ENCODE measurements at regions not wholly inside any gene's neighbourhood (a gene's known extent, or its start where the extent isn't known, plus 50 kb on each side); places are given as distances from the start of the nearest gene placed in this dataset.

DNA sequence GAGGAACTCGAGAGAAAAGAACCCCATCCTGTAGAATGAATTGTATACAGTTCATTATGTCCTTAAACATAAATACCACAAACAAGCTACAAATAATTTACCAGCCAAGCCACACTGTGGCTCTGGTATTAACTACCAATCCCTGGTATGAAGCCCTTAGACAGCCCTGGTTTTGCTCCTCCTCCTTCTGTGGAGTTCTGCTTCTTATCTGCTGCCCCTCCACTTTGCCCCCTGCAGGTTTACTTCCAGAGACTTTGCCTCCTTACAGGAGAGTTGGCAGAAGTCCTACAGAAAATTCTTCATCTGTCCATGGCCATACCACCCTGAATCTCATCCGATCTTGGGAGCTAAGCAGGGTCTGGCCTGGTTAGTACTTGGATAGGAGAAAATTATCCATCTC, 219.8 kb downstream of the ACTL7B start:
- no peak overlapping the region for H3K27ac ChIP-seq
- 20 to 51% (median 24%) methylated on average over 2 of the region's 2 CpGs for WGBS, 3 donors
- no peak for DNase-seq
- TF ChIP-seq, protein P1, sequence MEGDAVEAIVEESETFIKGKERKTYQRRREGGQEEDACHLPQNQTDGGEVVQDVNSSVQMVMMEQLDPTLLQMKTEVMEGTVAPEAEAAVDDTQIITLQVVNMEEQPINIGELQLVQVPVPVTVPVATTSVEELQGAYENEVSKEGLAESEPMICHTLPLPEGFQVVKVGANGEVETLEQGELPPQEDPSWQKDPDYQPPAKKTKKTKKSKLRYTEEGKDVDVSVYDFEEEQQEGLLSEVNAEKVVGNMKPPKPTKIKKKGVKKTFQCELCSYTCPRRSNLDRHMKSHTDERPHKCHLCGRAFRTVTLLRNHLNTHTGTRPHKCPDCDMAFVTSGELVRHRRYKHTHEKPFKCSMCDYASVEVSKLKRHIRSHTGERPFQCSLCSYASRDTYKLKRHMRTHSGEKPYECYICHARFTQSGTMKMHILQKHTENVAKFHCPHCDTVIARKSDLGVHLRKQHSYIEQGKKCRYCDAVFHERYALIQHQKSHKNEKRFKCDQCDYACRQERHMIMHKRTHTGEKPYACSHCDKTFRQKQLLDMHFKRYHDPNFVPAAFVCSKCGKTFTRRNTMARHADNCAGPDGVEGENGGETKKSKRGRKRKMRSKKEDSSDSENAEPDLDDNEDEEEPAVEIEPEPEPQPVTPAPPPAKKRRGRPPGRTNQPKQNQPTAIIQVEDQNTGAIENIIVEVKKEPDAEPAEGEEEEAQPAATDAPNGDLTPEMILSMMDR (IDR thresholded peaks at IDR 0.05), result no peak
- TF ChIP-seq POLR2A (IDR thresholded peaks at IDR 0.05), result no peak
- no peak for TF ChIP-seq EP300 (IDR thresholded peaks at IDR 0.05)
- no peaks in the 10 kb centered on the region for H3K27me3 ChIP-seq
- H3K4me3 ChIP-seq, result no peak overlapping the region
- no peaks in the 10 kb centered on the region for H3K4me1 ChIP-seq (ENCODE audit: insufficient read depth)
- H3K9me3 ChIP-seq, result no peaks in the 10 kb centered on the region
- no peaks in the 10 kb centered on the region for H3K36me3 ChIP-seq
- intact Hi-C loops (cut with DNase I), result no loop called here

DNA sequence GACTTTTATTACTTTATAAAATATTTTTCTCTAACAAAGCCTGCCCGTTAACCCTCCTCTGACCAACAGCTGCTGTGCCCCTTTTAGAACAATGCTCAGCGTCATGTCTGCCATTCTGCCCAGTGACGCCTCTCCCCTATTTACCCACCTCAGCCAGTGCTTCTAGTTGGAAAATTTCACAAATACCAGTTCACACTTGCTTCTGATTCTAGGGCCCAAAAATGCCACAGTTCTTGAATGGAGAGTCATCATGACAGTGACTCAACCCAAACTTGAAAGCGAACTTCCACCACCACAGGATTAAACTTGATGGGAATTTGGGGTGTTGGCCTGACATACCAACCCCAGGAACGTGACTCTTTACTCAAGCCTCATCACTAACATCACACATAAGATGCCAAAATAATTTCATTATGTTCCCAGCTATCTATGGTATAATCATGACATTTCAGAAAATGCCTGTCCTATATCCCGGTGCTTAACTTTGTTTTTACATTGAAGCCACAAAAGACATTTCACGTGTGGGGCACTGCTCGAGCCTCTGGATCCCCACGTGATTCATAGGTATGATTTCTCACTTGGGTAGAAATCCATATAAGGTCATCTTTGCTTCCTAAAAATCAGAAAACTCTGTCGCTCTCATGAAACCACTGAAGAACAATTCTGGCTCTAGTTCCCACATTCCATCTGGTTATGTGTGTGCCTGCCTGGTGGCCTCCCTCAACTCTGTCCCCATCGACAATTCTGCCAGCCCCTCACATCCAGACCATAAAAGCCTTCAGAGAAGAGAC, 220.9 kb downstream of the ACTL7B start:
- H3K27ac ChIP-seq, result no peak overlapping the region
- H3K27me3 ChIP-seq, result no peaks in the 10 kb centered on the region
- no peak for TF ChIP-seq POLR2A (IDR thresholded peaks at IDR 0.05)
- no peak for TF ChIP-seq EP300 (IDR thresholded peaks at IDR 0.05)
- TF ChIP-seq, protein P1 (IDR thresholded peaks at IDR 0.05), result no peak
- H3K4me1 ChIP-seq (ENCODE audit: insufficient read depth), result no peaks in the 10 kb centered on the region
- H3K4me3 ChIP-seq, result no peak overlapping the region
- no peak for DNase-seq
- no peaks in the 10 kb centered on the region for H3K9me3 ChIP-seq
- WGBS, 3 donors, result 82 to 85% (median 82%) methylated on average over 11 of the region's 11 CpGs
- intact Hi-C loops (cut with DNase I), result no loop called here
- H3K36me3 ChIP-seq, result no peaks in the 10 kb centered on the region

DNA sequence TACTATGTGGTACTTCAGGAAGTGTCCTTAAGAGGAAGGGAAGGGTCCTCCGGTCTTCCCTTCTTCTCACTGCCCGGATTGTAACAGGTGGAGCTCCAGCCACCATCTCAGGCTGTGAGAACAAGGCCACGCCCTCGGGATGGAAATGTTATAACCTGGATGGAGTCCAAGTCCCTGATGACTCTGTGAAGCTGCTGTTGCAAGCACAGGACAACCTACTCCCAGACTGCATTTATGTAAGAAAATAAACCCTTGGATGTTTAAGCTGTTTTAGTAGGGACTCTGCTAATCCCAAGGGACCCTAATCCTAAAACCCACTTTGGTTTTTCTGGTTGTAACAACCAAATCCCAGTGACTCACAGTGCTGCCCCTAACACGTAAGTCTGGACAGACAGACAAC, 221.6 kb downstream of the ACTL7B start:
- intact Hi-C loops (cut with DNase I), result no loop called here
- DNase-seq, result no peak
- 64 to 65% (median 64%) methylated on average over 5 of the region's 5 CpGs for WGBS, 3 donors

DNA sequence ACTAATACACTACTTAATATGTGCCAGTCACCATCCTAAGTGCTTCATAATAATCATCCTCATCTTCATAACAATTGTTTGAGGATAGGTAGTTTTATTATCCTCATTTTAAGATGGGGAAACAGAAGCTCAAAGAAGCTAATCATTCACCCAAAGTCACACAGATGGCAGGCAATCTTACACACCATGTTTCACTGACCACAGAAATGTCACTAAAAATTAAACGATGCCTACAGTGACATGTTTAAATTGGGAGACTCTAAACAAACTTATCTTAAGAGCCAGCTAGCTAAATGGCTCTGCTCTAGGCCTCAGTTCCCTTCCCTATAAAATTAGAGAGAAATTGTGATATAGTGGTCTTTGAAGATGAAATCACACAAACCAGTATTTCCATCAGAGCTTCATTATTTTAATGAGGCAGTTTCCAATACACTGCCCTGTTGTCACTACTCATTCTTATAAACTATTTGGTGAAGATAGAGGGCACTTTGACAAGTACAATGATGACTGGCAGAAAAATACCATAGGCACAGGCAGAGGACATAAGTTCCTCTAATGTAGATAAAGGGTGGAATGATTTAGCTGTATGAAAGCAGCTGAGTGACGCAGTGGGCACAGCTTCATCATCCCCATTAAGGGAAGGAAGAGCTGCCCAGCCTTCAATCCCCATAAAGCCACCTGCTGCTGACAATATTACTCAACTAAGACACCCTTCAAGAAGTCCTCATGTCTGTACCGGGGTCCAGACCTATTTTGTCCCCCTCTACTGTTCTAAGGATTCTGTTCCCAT, 224.1 kb downstream of the ACTL7B start:
- Histone ChIP-seq H3K36me3 (no peaks in the 10 kb centered on the region), H3K27me3 (no peaks in the 10 kb centered on the region), H3K9me3 (no peaks in the 10 kb centered on the region), H3K4me3 (no peak overlapping the region), H3K4me1 (ENCODE audit: insufficient read depth) (no peaks in the 10 kb centered on the region), H3K27ac (no peak overlapping the region)
- 74 to 89% (median 76%) methylated on average over 3 of the region's 3 CpGs for WGBS, 3 donors
- intact Hi-C loops (cut with DNase I), result no loop called here
- no peak for TF ChIP-seq EP300 (IDR thresholded peaks at IDR 0.05)
- TF ChIP-seq, protein P1 (IDR thresholded peaks at IDR 0.05), result no peak
- no peak for TF ChIP-seq POLR2A (IDR thresholded peaks at IDR 0.05)
- DNase-seq, result no peak

More for the DNA sequence above, 221.6 kb downstream of the ACTL7B start:
- Histone ChIP-seq H3K4me3 (no peak overlapping the region), H3K27me3 (no peaks in the 10 kb centered on the region), H3K36me3 (no peaks in the 10 kb centered on the region), H3K27ac (no peak overlapping the region), H3K9me3 (no peaks in the 10 kb centered on the region), H3K4me1 (ENCODE audit: insufficient read depth) (no peaks in the 10 kb centered on the region)
- TF ChIP-seq POLR2A (IDR thresholded peaks at IDR 0.05) (no peak), EP300 (IDR thresholded peaks at IDR 0.05) (no peak)
- TF ChIP-seq, protein P1 (IDR thresholded peaks at IDR 0.05), result no peak
